Liver (tissue), 8 donors: ENCODE measurements at regions not wholly inside any gene's neighbourhood (a gene's known extent, or its start where the extent isn't known, plus 50 kb on each side); places are given as distances from the start of the nearest gene placed in this dataset.

Experiments
- DNase-seq: peaks from one replicate; pipeline ENCODE4 v3.0.0-alpha.2; 2017; ENCODE audit warnings: low spot score
- H3K27ac ChIP-seq, 2 donors: one replicate each; pipeline ENCODE4 v1.7.0; 2013; ENCODE audit warnings: inconsistent platforms in 2 of 2, low read length in 2 of 2, control low read depth in 1 of 2, low read depth in 1 of 2, mild to moderate bottlenecking in 1 of 2
- H3K27me3 ChIP-seq, 4 donors: one replicate each; pipeline versions ENCODE4 v1.6.1 to v1.7.0; 2013; ENCODE audit warnings: low read length in 3 of 4, inconsistent platforms in 1 of 4, mild to moderate bottlenecking in 1 of 4, moderate library complexity in 1 of 4; ENCODE audit not compliant: control insufficient read depth in 4 of 4, insufficient read depth in 4 of 4
- H3K36me3 ChIP-seq, 4 donors: one replicate each; pipeline versions ENCODE4 v1.6.1 to v1.7.0; 2013; ENCODE audit warnings: low read length in 3 of 4, mild to moderate bottlenecking in 3 of 4, low read depth in 1 of 4, moderate library complexity in 1 of 4; ENCODE audit not compliant: control insufficient read depth in 4 of 4, insufficient read depth in 3 of 4
- H3K4me1 ChIP-seq, 4 donors: one replicate each; pipeline versions ENCODE4 v1.6.1 to v1.7.0; 2013; ENCODE audit warnings: low read length in 3 of 4, mild to moderate bottlenecking in 3 of 4, moderate library complexity in 1 of 4; ENCODE audit not compliant: control insufficient read depth in 4 of 4, insufficient read depth in 4 of 4
- H3K4me3 ChIP-seq, 3 donors: one replicate each; pipeline versions ENCODE4 v1.6.1 to v1.7.0; 2013; ENCODE audit warnings: low read length in 3 of 3, control low read depth in 1 of 3, low read depth in 1 of 3, mild to moderate bottlenecking in 1 of 3
- H3K9ac ChIP-seq, 2 donors: one replicate each; pipeline ENCODE4 v1.7.0; 2013; ENCODE audit warnings: low read length in 2 of 2, mild to moderate bottlenecking in 2 of 2, moderate library complexity in 2 of 2, control low read depth in 1 of 2, low read depth in 1 of 2
- H3K9me3 ChIP-seq, 4 donors: one replicate each; pipeline versions ENCODE4 v1.6.1 to v1.7.0; 2013; ENCODE audit warnings: low read length in 3 of 4; ENCODE audit not compliant: control insufficient read depth in 4 of 4
- ATF3 ChIP-seq: IDR thresholded peaks from 2 replicates; pipeline ENCODE4 v1.6.1; 2016; ENCODE audit warnings: antibody characterized with exemption
- CTCF ChIP-seq: fragments of 150-350 bp; IDR thresholded peaks from 2 replicates; pipeline ENCODE4 v1.5.1; 2017; ENCODE audit warnings: improper control_type of control experiment, low read depth, low read length; ENCODE audit not compliant: missing input control
- EGR1 ChIP-seq, 2 donors: IDR thresholded peaks; 2 replicates each; pipeline ENCODE4 v1.6.1; 2016 to 2018; ENCODE audit warnings: antibody characterized with exemption in 2 of 2, low read depth in 2 of 2
- FOXA1 ChIP-seq: IDR thresholded peaks from 2 replicates; pipeline ENCODE4 v1.6.1; 2016; ENCODE audit warnings: antibody characterized with exemption
- FOXA2 ChIP-seq: IDR thresholded peaks from 2 replicates; pipeline ENCODE4 v1.6.1; 2016; ENCODE audit warnings: antibody characterized with exemption
- GABPA ChIP-seq, 2 donors: IDR thresholded peaks in 1 of 2; conservative IDR thresholded peaks in 1 of 2; 2 replicates each; pipeline ENCODE4 v1.6.1; 2016; ENCODE audit warnings: antibody characterized with exemption in 2 of 2, mild to moderate bottlenecking in 1 of 2, moderate library complexity in 1 of 2
- HNF4A ChIP-seq, 2 donors: conservative IDR thresholded peaks; 2 replicates each; pipeline ENCODE4 v1.6.1; 2016; ENCODE audit warnings: antibody characterized with exemption in 2 of 2, mild to moderate bottlenecking in 2 of 2
- HNF4G ChIP-seq: IDR thresholded peaks from 2 replicates; pipeline ENCODE4 v1.6.1; 2016; ENCODE audit warnings: antibody characterized with exemption
- JUND ChIP-seq, 2 donors: IDR thresholded peaks; 2 replicates each; pipeline ENCODE4 v1.6.1; 2016; ENCODE audit warnings: antibody characterized with exemption in 2 of 2
- MAX ChIP-seq: IDR thresholded peaks from 2 replicates; pipeline ENCODE4 v1.6.1; 2016; ENCODE audit warnings: antibody characterized with exemption
- NR2F2 ChIP-seq: IDR thresholded peaks from 2 replicates; pipeline ENCODE4 v1.6.1; 2016; ENCODE audit warnings: antibody characterized with exemption
- RAD21 ChIP-seq, 2 donors: IDR thresholded peaks; 2 replicates each; pipeline ENCODE4 v1.6.1; 2016; ENCODE audit warnings: antibody characterized with exemption in 2 of 2, mild to moderate bottlenecking in 2 of 2
- REST ChIP-seq: IDR thresholded peaks from 2 replicates; pipeline ENCODE4 v1.6.1; 2016; ENCODE audit warnings: antibody characterized with exemption, mild to moderate bottlenecking
- SP1 ChIP-seq: IDR thresholded peaks from 2 replicates; pipeline ENCODE4 v1.6.1; 2018; ENCODE audit warnings: antibody characterized with exemption, mild to moderate bottlenecking
- TAF1 ChIP-seq: conservative IDR thresholded peaks from 2 replicates; pipeline ENCODE4 v1.6.1; 2016; ENCODE audit warnings: antibody characterized with exemption, mild to moderate bottlenecking
- YY1 ChIP-seq: IDR thresholded peaks from 2 replicates; pipeline ENCODE4 v1.6.1; 2016; ENCODE audit warnings: antibody characterized with exemption, mild to moderate bottlenecking
- ZBTB33 ChIP-seq: IDR thresholded peaks from 2 replicates; pipeline ENCODE4 v1.6.1; 2016; ENCODE audit warnings: antibody characterized with exemption
- WGBS: extraction: QIAGEN DNeasy Blood & Tissue Kit; methylation state at CpG from one replicate; pipeline ENCODE4 v1.1.7; 2013; 5-methylcytosine and 5-hydroxymethylcytosine counted together
- donor health status: healthy.
- donor health status: healthy.
- donor health status: healthy.
- donor health status: healthy.
- donor health status: healthy.

GRCh38 chr20:11190741-11191140 lies 516.9 kb upstream of the JAG1 start (continued):
- TF ChIP-seq GABPA (IDR thresholded peaks at IDR 0.05 in 1 of 2, conservative IDR thresholded peaks at IDR 0.05 in 1 of 2), result no peak
- TF ChIP-seq HNF4A (conservative IDR thresholded peaks at IDR 0.05), result no peak
- TF ChIP-seq NR2F2, result no peak
- TF ChIP-seq TAF1, result no peak
- TF ChIP-seq RAD21 (IDR thresholded peaks at IDR 0.05), result no peak
- no peak for TF ChIP-seq JUND (IDR thresholded peaks at IDR 0.05)
- TF ChIP-seq ATF3, result no peak
- no peak for TF ChIP-seq SP1
- TF ChIP-seq MAX, result no peak

GRCh38 chr20:11192106-11192505 lies 518.3 kb upstream of the JAG1 start:
- WGBS, result 83% methylated on average over 1 of the region's 1 CpG
- DNase-seq, result no peak

GRCh38 chr20:11193241-11193640 lies 519.4 kb upstream of the JAG1 start:
- no peaks in the 10 kb centered on the region for H3K4me1 ChIP-seq
- no peaks in the 10 kb centered on the region for H3K27me3 ChIP-seq
- no peaks in the 10 kb centered on the region for H3K9me3 ChIP-seq
- no peaks in the 10 kb centered on the region for H3K36me3 ChIP-seq
- no peak overlapping the region for H3K27ac ChIP-seq
- TF ChIP-seq SP1 (no peak), CTCF (no peak), EGR1 (IDR thresholded peaks at IDR 0.05; ENCODE audit: low read depth in 2 of 2) (no peak), YY1 (no peak), JUND (IDR thresholded peaks at IDR 0.05) (no peak), RAD21 (IDR thresholded peaks at IDR 0.05) (no peak), FOXA1 (no peak), FOXA2 (no peak), MAX (no peak), HNF4G (no peak), GABPA (IDR thresholded peaks at IDR 0.05 in 1 of 2, conservative IDR thresholded peaks at IDR 0.05 in 1 of 2) (no peak), TAF1 (no peak), REST (no peak)
- H3K9ac ChIP-seq, result no peak overlapping the region
- no peak overlapping the region for H3K4me3 ChIP-seq
- DNase-seq, result no peak

More at GRCh38 chr20:11192106-11192505, 518.3 kb upstream of the JAG1 start:
- Histone ChIP-seq H3K9me3 (no peaks in the 10 kb centered on the region), H3K36me3 (no peaks in the 10 kb centered on the region), H3K4me3 (no peak overlapping the region), H3K27me3 (no peaks in the 10 kb centered on the region), H3K27ac (no peak overlapping the region), H3K4me1 (no peaks in the 10 kb centered on the region), H3K9ac (no peak overlapping the region)
- TF ChIP-seq ZBTB33, result no peak
- TF ChIP-seq YY1, result no peak
- no peak for TF ChIP-seq NR2F2
